Activated CD8-positive, alpha-beta memory T cell treated with anti-CD3 and anti-CD28 coated beads for 48 hours (primary cell): ENCODE measurements at regions not wholly inside any gene's neighbourhood (a gene's known extent, or its start where the extent isn't known, plus 50 kb on each side); places are given as distances from the start of the nearest gene placed in this dataset.
"Not testable (repeated sequence)": the region's sequence is repeated elsewhere in the genome, so short reads cannot be mapped to it uniquely, and the experiment has no call there.

Experiments
- DNase-seq, 3 experiments: peaks; one replicate each; pipeline ENCODE4 v3.0.0-alpha.2; 2020; ENCODE audit warnings: low read depth in 2 of 3, low spot score in 2 of 3

DNA sequence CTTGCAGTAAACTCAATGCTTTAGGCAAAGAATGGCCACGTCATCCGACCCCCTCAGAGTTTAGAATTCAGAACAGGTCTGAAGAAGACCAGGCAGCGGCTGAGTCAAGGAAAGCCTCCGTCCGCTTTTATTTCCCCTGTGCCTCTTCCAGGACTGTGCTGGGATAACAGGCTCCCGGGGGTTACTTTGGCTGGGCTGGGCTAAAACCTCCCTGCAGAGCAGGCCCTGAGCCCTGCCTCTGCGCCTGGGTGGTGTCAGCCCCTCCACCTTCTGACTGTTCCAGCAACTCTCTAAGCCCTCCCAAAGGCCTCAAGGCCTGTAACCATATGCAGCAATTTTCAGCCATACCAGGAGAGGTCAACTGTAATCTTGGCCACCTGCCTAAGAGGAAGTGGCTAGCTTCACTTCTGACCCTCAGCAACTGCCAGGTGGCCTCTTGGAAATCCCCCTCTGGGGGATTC, 166.5 kb downstream of the RPIA start:
- no peak for DNase-seq

DNA sequence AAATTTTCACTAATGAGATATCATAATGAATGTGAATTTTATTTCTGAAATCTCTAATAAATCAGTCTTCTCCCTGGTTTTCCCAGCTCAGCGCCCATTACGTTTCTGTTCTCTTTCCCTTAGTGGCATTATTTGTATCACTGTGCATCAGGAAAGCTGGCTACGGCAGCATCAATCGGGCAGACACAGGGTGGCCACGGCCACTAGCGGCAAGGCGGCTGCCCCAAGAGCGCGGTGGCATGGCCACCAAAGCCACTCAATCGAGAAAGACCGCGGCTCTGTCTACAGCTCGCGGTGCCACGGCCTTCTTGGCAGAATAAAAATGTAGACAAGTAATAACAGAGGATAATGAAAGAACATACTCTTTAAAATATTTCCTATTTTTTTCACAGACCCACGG, 168.0 kb downstream of the RPIA start:
- no peak for DNase-seq

DNA sequence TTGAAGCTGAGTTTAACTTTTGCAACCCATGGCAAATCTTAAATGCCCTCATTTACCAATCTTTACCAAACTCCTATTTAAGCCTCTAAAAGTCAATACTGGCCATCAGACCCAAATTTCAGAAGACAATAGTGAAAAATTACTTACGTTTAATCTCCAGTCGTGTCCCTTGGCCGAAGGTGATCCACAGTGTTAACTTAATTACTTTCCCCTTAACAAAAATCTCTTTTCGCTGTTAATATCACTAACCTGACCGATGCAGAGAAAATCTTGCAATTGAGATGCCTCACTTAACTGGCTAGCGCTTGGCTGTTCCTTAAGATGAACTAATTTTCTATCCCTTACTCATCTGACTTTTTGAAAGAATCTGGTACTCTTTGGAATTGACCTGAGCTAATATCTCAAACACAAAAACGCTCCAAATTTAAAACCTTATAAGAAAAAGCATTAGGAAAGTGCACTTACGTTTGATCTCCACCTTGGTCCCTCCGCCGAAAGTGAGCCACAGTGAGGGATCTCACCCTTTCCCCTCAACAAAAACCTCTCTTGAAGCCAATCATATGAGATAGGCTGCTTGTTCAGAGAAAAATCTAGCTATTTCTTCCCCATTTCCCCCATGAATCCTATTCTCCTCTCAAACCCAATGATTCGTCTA, 169.1 kb downstream of the RPIA start:
- DNase-seq, result no peak

DNA sequence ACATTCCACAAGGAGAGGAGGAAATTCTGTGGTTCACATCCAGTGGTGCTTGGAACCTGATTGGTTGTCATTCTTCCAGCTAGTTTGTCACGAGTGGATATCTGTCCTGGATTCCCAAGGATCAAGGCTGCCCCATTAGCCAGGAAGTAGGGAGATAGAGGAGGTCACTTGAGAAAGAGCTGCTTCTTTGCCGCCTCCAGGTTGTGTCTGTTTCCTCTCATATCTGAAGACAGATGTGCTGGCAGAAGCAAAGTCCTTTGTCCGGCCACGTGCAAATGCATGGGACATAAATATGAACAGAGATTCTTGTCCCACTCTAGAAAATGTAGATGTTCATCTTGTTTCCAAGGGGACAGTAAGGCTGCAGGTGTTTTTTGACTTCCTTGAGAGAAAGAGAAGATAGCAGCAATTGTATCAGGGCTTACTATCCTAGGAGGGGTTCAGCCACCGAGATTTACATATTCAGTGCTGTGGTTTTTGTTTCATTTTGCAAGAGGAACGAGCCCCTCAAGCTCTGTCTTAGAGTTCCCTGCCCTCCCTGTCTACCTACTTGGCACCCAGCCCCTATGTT, 174.4 kb downstream of the RPIA start:
- no peak for DNase-seq

DNA sequence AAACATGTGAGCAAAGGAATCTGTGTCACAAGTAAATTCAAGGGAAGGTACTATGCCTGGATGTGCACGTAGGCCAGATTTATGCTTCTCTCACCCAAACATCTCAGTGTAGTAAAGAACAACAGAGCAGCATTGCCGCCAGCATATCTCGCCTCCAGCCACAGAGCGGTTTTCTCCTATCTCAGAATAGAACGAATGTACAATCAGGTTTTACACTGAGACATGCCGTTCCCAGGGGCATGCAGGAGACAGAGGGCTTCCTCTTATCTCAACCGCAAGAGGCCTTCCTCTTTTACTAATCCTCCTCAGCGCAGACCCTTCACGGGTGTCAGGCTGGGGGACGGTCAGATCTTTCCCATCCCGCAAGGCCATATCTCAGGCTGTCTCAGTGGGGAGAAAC, 175.3 kb downstream of the RPIA start:
- DNase-seq, result no peak

DNA sequence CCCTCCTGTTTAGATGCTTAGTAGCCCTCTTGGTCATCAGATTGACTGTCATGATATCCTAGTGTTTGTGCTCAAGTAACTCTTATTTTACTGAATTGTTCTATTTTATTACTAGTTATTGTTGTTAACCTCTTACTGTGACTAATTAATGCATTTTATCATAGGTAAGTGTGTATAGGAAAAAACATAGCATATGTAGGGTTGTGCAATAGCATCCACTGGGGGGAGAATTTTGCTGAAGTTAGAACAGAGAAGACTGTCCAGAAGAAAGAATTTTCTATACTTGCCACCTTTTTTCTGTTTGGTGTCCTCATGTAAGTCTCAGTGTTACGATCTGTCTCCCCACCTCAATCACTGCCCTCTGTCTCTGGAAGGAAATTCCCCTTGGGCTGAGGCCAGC, 177.4 kb downstream of the RPIA start:
- DNase-seq, result no peak

DNA sequence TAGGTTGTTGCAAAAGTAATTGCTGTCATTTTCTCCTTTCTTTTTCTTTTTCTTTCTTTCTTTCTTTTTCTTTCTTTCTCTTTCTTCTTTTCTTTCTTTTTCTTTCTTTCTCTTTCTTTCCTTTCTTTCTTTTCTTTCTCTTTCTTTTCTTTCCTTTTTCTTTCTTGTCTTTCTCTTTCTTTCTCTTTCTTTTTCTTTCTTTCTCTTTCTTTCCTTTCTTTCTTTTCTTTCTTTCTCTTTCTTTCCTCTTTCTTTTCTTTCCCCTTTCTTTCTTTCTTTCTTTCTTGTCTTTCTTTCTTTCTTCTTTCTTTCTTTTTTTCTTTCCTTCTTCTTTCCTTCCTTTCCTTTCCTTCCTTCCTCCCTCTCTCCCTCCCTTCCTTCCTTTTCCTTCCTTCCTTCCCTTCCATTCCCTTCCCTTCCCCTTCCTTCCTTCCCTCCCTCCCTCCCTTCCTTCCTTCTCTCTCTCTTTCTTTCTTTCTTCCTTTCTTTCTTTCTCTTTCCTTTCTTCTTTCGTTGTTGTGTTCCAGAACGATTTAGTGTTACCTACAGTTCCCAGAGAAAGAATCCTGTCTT, 178.9 kb downstream of the RPIA start:
- DNase-seq, result no peak

DNA sequence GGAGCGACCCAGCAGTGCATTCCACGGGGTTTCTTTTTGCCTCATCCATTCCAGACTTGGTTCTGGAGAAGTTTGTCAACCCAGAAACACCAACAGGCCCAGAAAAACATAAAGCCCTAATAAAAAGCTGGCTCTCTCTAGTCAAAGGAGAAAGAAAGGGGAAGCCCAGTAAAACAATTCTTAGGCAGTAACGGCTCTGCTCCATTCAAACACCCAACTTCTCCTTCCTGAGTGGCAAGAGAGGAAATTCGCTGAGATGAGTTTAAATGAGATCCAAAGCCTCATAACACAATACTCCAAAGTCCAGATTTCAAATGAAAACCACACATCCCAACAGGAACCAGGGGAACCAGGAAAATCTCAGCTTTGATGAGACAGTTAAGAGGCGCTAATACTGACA, 179.9 kb downstream of the RPIA start:
- DNase-seq, result no peak

DNA sequence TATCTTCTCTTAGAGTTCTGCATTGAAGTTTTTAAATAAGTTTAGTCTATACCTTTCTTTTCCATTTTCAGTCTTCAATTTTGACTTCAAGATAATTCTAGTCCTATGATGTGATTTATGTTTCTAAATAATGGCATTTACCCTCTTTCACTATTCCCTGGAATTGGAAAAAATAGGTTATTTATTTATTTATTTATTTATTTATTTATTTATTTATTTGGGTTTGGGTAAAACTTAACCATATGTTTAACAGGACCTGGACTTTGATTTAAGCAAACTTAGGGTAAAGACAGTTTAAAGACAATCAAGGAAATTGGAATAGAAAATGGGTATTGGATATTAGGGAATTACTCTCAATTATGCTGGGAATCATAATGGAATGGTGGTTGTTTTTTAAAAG, 182.1 kb downstream of the RPIA start:
- no peak for DNase-seq

DNA sequence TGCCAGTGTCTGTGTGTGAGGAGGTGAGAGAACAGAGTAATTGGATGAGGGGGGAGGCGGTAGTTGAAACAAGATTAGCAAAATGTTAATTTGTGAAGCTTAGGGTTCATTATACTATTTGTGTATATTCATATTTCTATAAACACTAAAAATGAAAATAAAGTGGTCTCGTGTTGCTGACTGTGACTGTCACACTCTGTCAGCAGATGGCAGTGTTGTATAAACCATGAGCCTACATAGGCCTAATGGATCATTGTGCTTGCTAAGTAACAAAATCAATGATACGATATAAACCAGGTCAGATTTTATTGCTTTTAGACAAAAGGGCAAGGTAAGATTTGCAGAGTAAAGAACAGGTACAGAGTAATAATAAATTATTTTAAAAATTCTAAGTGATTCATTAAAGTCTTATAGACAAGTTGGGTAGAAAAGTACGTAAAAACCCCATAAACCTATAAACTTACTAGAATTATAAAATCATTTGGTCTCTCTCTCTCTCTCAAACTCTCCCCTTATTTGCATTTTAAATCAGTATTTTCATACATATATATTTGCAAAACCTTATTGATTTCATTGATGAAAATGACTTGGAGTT, 182.7 kb downstream of the RPIA start:
- peak in 1 of 3 experiments; percentile 10 for DNase-seq

DNA sequence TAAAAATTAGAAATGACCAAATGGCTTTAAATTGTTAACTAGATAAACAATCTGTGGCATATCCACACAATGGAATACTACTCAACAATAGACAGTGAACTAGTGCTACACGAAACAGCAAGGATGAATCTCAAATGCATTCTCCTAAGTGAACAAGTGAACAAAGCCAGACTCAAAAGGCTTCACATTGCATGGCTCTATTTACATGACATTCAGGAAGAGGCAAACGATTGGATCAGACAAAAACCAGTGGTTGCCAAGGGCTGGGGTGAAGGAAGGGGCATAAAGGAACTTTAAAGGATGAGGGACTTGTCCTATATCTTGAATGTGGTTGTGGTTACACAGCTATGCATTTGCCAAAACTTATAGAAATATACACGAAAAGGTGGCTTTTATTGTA, 184.3 kb downstream of the RPIA start:
- DNase-seq, result no peak

DNA sequence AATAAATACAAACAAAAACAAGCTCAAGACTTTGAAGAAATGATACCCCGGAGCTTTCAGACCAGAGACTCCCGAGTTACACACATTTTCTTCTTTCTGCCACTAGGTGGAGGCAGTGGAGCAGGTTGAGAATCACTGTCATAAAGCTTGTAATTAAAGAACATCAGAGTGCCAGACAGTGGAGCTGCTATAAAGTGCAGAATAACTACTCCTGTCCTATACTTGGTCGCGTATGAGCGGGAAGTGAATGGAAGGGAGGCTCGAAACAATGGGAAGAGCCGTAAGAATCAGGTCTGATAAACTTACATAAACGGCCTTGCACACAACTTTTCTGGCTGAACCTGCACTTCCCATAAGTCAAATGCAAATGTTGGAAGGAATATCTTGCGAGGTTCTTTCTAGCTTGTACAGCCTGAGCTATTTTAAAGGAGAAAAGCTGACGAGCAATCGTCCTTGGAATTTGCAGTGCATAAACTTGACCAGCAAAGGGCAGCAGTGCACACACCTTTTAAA, 189.0 kb downstream of the RPIA start:
- no peak for DNase-seq

DNA sequence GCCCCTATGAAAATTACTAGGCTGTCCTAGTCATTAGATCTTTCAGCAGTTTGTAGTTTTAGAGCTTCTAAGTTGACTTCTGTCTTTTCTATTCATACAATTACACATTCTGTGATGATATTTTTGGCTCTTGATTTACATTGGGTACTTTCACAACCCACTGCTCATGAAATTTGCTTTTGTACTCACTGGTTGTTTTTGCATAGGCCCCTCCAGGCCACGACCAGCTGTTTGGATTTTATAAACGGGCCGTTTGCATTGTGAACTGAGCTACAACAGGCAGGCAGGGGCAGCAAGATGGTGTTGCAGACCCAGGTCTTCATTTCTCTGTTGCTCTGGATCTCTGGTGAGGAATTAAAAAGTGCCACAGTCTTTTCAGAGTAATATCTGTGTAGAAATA, 193.8 kb downstream of the RPIA start:
- DNase-seq, result no peak

DNA sequence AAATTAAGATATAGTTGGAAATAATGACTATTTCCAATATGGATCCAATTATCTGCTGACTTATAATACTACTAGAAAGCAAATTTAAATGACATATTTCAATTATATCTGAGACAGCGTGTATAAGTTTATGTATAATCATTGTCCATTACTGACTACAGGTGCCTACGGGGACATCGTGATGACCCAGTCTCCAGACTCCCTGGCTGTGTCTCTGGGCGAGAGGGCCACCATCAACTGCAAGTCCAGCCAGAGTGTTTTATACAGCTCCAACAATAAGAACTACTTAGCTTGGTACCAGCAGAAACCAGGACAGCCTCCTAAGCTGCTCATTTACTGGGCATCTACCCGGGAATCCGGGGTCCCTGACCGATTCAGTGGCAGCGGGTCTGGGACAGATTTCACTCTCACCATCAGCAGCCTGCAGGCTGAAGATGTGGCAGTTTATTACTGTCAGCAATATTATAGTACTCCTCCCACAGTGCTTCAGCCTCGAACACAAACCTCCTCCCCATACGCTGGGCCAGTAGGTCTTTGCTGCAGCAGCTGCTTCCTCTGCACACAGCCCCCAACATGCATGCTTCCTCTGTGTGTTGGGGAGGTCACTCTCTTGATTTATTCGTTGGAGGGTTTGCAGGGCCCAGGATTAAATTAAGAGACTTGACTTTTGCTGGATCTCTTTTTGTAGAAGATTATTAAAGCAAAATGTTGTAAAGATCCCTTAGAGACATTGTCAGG, 194.4 kb downstream of the RPIA start:
- no peak for DNase-seq

DNA sequence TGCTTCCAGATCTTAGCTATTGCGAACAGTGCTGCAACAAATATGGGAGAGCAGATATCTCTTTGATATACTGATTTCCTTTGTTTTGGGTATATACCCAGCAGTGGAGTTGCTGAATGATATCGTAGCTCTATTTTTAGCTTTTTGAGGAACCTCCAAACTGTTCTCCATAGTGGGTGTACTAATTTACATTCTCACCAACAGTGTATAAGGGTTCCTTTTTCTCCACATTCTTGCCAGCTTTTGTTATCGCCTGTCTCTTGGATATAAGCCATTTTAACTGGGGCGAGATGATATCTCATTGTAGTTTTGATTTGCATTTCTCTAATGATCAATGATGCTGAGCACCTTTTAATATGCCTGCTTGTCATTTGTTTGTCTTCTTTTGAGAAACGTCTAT, 196.0 kb downstream of the RPIA start:
- not testable (repeated sequence) for DNase-seq

DNA sequence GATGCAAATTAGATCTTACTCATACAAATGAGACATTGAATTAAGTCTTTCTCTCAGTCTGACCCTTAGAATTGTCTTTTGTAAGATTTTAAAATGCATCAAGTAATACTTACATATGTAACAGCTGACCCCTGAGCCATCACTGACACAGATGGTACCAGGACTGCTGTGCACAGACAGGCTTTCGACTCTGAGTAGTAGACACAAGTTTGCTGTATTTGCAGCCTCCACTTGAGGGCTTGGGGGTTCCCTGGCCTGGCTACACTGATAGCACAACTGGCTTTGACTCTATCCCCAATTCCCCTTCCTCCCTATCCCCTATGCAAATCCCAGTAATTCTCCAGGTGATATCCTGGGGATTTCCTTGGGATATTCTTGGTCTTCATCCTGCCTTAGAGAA, 200.7 kb downstream of the RPIA start:
- DNase-seq, result no peak

DNA sequence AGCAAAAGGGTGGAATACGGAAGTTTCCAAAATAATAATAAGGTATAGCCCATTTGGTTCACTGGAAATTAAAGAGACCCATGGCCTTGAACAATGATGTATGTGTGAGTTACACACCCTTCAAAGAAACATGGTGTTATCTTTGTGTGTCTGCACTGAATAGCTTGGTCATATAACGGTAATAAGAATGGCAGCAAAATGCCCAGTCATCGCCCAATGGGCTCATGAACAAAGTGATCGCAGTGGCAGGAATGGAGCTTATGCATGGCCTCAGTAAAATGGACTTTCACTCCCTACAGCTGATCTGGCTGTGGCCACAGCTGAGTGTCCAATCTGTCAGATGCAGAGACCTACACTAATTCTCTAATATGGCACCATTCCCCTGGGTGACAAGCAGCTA, 201.3 kb downstream of the RPIA start:
- DNase-seq, result no peak

DNA sequence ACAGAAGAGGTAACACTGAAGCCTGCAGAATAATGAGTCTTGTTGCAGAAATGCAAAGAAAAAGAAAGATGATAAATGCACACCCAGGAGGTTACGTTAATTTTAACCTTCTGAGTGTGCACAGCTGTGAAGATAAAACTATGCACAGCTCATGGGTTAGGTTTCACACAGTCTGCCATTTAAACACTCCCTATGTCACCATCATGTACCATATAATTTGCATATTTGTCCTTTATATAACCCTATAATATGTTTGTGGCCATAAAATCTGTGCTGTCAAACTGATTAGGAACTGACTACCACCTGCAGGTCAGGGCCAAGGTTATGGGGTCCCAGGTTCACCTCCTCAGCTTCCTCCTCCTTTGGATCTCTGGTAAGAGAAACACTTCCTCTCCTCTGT, 205.5 kb downstream of the RPIA start:
- DNase-seq, result no peak

DNA sequence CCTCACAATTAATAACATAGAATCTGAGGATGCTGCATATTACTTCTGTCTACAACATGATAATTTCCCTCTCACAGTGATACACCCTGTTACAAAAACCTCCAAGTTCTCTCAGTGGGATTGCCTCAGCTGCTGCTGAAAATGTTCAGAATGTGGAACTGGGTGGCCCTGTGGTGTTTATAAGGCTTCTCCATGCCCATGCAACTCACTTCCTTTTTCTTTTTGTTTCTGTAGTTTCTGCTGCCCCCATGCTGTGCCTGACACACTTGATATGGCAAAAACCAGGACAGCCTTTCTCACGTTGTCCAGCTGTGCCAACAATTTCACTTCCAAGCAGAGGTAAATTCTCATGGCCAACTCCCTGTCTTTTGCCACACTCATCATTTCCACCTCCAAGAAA, 206.2 kb downstream of the RPIA start:
- no peak for DNase-seq

DNA sequence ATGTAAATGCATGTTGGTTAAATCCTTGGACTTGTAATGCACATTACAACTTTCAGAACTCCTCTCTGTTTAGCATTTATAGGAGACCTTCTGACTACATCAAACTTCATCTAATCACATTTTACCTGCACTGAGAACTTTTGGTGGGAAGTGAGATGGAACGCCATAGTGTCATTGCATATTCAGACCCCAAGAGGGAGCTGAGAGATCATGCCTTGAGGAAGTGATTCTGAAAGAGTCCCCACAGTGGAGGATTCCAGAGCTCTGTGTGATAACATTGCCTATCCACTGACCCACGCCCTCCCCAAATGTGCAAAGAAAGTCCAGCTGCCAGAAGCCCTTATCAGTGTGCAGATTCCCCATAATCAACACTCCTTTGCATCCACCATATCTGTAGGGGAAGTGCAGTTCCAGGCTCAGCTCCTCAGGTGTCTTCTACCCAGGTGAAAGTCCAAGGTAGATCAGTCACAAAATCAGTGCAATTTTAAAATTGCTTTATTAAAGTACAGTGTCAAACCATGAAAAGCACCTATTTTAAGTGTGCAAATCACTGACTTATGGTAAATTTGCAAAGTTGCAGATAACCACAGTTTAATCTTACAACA, 212.4 kb downstream of the RPIA start:
- DNase-seq, result no peak

DNA sequence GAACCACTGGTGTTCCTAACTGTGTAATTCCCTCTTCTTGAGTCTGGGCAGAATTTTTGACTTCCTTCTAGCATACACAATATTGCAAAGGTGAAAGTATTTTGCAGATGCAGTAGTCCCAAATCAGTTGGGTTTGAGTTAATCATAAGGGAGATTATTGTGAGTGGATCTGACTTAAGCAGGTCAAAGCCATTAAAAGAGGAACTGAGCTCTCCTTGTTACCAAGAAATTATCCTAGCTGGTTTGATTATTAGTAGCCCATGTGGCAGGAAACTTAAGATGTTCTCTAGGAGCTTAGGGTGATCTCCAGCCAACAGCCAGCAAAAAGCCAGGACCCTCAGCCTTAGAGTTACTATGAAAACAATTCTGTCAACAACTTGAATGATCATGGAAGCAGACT, 221.8 kb downstream of the RPIA start:
- DNase-seq, result no peak
